HG03060 (cell line): ENCODE measurements at regions not wholly inside any gene's neighbourhood (a gene's known extent, or its start where the extent isn't known, plus 50 kb on each side); places are given as distances from the start of the nearest gene placed in this dataset.
"Not testable (repeated sequence)": the region's sequence is repeated elsewhere in the genome, so short reads cannot be mapped to it uniquely, and the experiment has no call there.

Experiments
- ATAC-seq: cut with Tn5 transposase; IDR thresholded peaks from one replicate; pipeline ENCODE4 v1.9.1; 2021; ENCODE audit warnings: low read depth, moderate number of reproducible peaks; ENCODE audit not compliant: unreplicated experiment

GRCh38 chr5:145660897-145661640 is 174.1 kb downstream of the PRELID2 start:
- ATAC-seq, result no peak

GRCh38 chr5:145658435-145658834 is 176.7 kb downstream of the PRELID2 start:
- ATAC-seq, result no peak

- not testable (repeated sequence) for ATAC-seq
Observed at GRCh38 chr5:145652700-145653099, 182.4 kb downstream of the PRELID2 start.

- not testable (repeated sequence) for ATAC-seq
Observed at GRCh38 chr5:145647137-145647536, 188.0 kb downstream of the PRELID2 start.

- not testable (repeated sequence) for ATAC-seq
Observed at GRCh38 chr5:145643214-145643613, 191.9 kb downstream of the PRELID2 start.

- no peak for ATAC-seq
Observed at GRCh38 chr5:145637396-145637795, 197.7 kb downstream of the PRELID2 start.

- ATAC-seq, result no peak
Observed at GRCh38 chr5:145636371-145636770, 198.8 kb downstream of the PRELID2 start.

GRCh38 chr5:145633474-145633873 is 201.7 kb downstream of the PRELID2 start:
- ATAC-seq, result no peak

GRCh38 chr5:145632701-145633100 is 202.4 kb downstream of the PRELID2 start:
- ATAC-seq, result no peak

GRCh38 chr5:145629047-145629446 is 206.1 kb downstream of the PRELID2 start:
- no peak for ATAC-seq

- no peak for ATAC-seq
Observed at GRCh38 chr5:145628525-145628924, 206.6 kb downstream of the PRELID2 start.

- ATAC-seq, result no peak
Observed at GRCh38 chr5:145619806-145620310, 215.3 kb downstream of the PRELID2 start.

- not testable (repeated sequence) for ATAC-seq
Observed at GRCh38 chr5:145616739-145617138, 218.4 kb downstream of the PRELID2 start.

GRCh38 chr5:145598983-145599382 is 236.2 kb downstream of the PRELID2 start:
- no peak for ATAC-seq

- ATAC-seq, result no peak
Observed at GRCh38 chr5:145598184-145598583, 237.0 kb downstream of the PRELID2 start.

- no peak for ATAC-seq
Observed at GRCh38 chr5:145591578-145591977, 243.6 kb downstream of the PRELID2 start.

- no peak for ATAC-seq
Observed at GRCh38 chr5:145589063-145589462, 246.1 kb downstream of the PRELID2 start.

- no peak for ATAC-seq
Observed at GRCh38 chr5:145588558-145588957, 246.6 kb downstream of the PRELID2 start.

- no peak for ATAC-seq
Observed at GRCh38 chr5:145588113-145588512, 247.0 kb downstream of the PRELID2 start.

- no peak for ATAC-seq
Observed at GRCh38 chr5:145587710-145588109, 247.4 kb downstream of the PRELID2 start.

GRCh38 chr5:145587308-145587672 is 247.9 kb downstream of the PRELID2 start:
- ATAC-seq, result no peak

GRCh38 chr5:145586661-145587307 is 248.4 kb downstream of the PRELID2 start:
- ATAC-seq, result no peak
